Endothelial cell of umbilical vein (primary cell): ENCODE measurements at regions not wholly inside any gene's neighbourhood (a gene's known extent, or its start where the extent isn't known, plus 50 kb on each side); places are given as distances from the start of the nearest gene placed in this dataset.

Experiments used
- BruUV-seq: library from RNA; stranded (reverse); fragments of 400-500 nt; replicated peaks from 2 replicates; lab custom pipeline; 2021; lab: Mats Ljungman, UMichigan
- CTCF ChIA-PET: fragments of 300-600, 350-600 bp; sonication (Branson Sonifier 250); formaldehyde crosslinking; loops from one replicate; lab custom pipeline; 2021; ENCODE audit warnings: antibody characterized with exemption, inconsistent platforms; lab: Charles Lee
- POLR2A ChIA-PET: fragments of 300-600, 350-600 bp; sonication (Branson Sonifier 250); formaldehyde crosslinking; loops from one replicate; lab custom pipeline; 2021; ENCODE audit warnings: antibody characterized with exemption, inconsistent platforms; lab: Charles Lee
- DNase-seq: peaks from one replicate; pipeline ENCODE4 v3.0.0-alpha.2; 2011; ENCODE audit warnings: low read depth, low spot score
- FAIRE-seq: peaks from 2 replicates; lab custom pipeline; 2011; peaks lifted over from hg19 to GRCh38; lab: Jason Lieb, UNC
- H2AFZ ChIP-seq: 2 replicates; pipeline ENCODE4 v1.6.0; 2012; ENCODE audit warnings: low read depth, low read length, control low read depth, inconsistent platforms
- H3K27ac ChIP-seq: 2 replicates; pipeline ENCODE4 v1.5.1; 2011; ENCODE audit warnings: low read depth, mild to moderate bottlenecking, control low read depth, low read length, moderate library complexity; ENCODE audit not compliant: insufficient read depth
- H3K27me3 ChIP-seq, 2 experiments: 2 replicates each; pipeline versions ENCODE4 v1.6.0 to v1.6.1; 2011; ENCODE audit warnings: low read length in 2 of 2, mixed read lengths in 1 of 2; ENCODE audit not compliant: control insufficient read depth in 2 of 2, insufficient read depth in 2 of 2
- H3K36me3 ChIP-seq, 2 experiments: 2 replicates in 1 of 2; 3 replicates in 1 of 2; pipeline ENCODE4 v1.5.1; 2011; ENCODE audit warnings: low read length in 2 of 2, mild to moderate bottlenecking in 1 of 2, moderate library complexity in 1 of 2; ENCODE audit not compliant: control insufficient read depth in 2 of 2, insufficient read depth in 2 of 2; ENCODE audit errors: extremely low read depth in 1 of 2
- H3K4me1 ChIP-seq: 3 replicates; pipeline ENCODE4 v1.5.1; 2011; ENCODE audit warnings: mild to moderate bottlenecking, low read length; ENCODE audit not compliant: control insufficient read depth, insufficient read depth; ENCODE audit errors: extremely low read depth
- H3K4me2 ChIP-seq: 2 replicates; pipeline ENCODE4 v1.6.1; 2011; ENCODE audit warnings: low read length, control low read depth, mixed read lengths; ENCODE audit not compliant: insufficient read depth
- H3K4me3 ChIP-seq, 3 experiments: fragments of 200-600 bp in 1 of 3; sonication (generic), shearing (Covaris generic) in 1 of 3; replicated peaks in 1 of 3; 2 replicates each; pipeline ENCODE4 v1.5.1; 2011 to 2016; ENCODE audit warnings: control low read depth in 3 of 3, low read length in 3 of 3, mild to moderate bottlenecking in 2 of 3, inconsistent platforms in 1 of 3, low read depth in 1 of 3, moderate library complexity in 1 of 3; ENCODE audit not compliant: insufficient read depth in 1 of 3
- H3K79me2 ChIP-seq: 2 replicates; pipeline ENCODE4 v1.6.0; 2012; ENCODE audit warnings: low read length, inconsistent platforms; ENCODE audit not compliant: control insufficient read depth, insufficient read depth
- H3K9ac ChIP-seq: replicated peaks from 2 replicates; pipeline ENCODE3; 2011; ENCODE audit warnings: low read length, control low read depth; ENCODE audit not compliant: insufficient read depth; ENCODE audit errors: extremely low read depth
- H3K9me1 ChIP-seq: replicated peaks from 3 replicates; pipeline ENCODE4 v1.6.0; 2011; ENCODE audit warnings: mild to moderate bottlenecking, low read length; ENCODE audit not compliant: control insufficient read depth, insufficient read depth; ENCODE audit errors: extremely low read depth
- H3K9me3 ChIP-seq: replicated peaks from 2 replicates; pipeline ENCODE4 v1.5.1; 2012; ENCODE audit warnings: low read length, inconsistent platforms; ENCODE audit not compliant: control insufficient read depth, insufficient read depth
- H4K20me1 ChIP-seq: replicated peaks from 2 replicates; pipeline ENCODE3; 2011; ENCODE audit warnings: mild to moderate bottlenecking, low read length; ENCODE audit not compliant: control insufficient read depth, insufficient read depth; ENCODE audit errors: extremely low read depth
- EZH2 ChIP-seq: IDR thresholded peaks from 2 replicates; pipeline ENCODE4 v1.6.1; 2012; ENCODE audit warnings: borderline replicate concordance, low read depth, mild to moderate bottlenecking, moderate library complexity, low read length, inconsistent platforms; ENCODE audit not compliant: severe bottlenecking
- FOS ChIP-seq: IDR thresholded peaks from 2 replicates; pipeline ENCODE4 v1.6.1; 2011; ENCODE audit warnings: mild to moderate bottlenecking, low read length, moderate library complexity, borderline replicate concordance; ENCODE audit not compliant: insufficient read depth
- GATA2 ChIP-seq: IDR thresholded peaks from 2 replicates; pipeline ENCODE4 v1.7.0; 2011; ENCODE audit warnings: low read depth, mild to moderate bottlenecking, moderate library complexity, mixed read lengths, low read length; ENCODE audit not compliant: insufficient read length, insufficient read depth
- JUN ChIP-seq: IDR thresholded peaks from 2 replicates; pipeline ENCODE4 v1.6.1; 2011; ENCODE audit warnings: borderline replicate concordance, low read depth; ENCODE audit not compliant: insufficient read length, insufficient read depth
- MYC ChIP-seq: IDR thresholded peaks from one replicate; pipeline ENCODE4 v1.6.1; 2011; ENCODE audit warnings: mild to moderate bottlenecking, low read depth, low read length
- POLR2A ChIP-seq: IDR thresholded peaks from 2 replicates; pipeline ENCODE4 v1.6.1; 2012; ENCODE audit warnings: low read depth, mild to moderate bottlenecking, control low read depth, low read length
- POLR2AphosphoS5 ChIP-seq: IDR thresholded peaks from 2 replicates; pipeline ENCODE4 v1.6.1; 2012; ENCODE audit warnings: low read depth, mild to moderate bottlenecking, control low read depth, low read length, moderate library complexity; ENCODE audit not compliant: insufficient read depth
- dilution Hi-C: fragments of 300-500 bp; cut with MboI; formaldehyde crosslinking; loops from one replicate; pipeline ENCODE4 v1.15.0; 2019; ENCODE audit warnings: low sequenced_read_pairs; ENCODE audit not compliant: extremely low pct_ligation_motif_present
- intact Hi-C: fragments of 100-400 bp; cut with micrococcal nuclease; formaldehyde crosslinking; loops from one replicate; pipeline ENCODE4 v1.10.0; 2022
- TF ChIP-seq, protein P1 (sequence below): IDR thresholded peaks from 2 replicates; pipeline ENCODE4 v1.6.1; 2011; ENCODE audit not compliant: insufficient read depth, insufficient read length
- TF ChIP-seq, protein P2 (sequence below), 2 donors: IDR thresholded peaks; 1 replicate in 1 of 2; 2 replicates in 1 of 2; pipeline ENCODE4 v1.5.1; 2011; ENCODE audit warnings: low read length in 2 of 2, mild to moderate bottlenecking in 2 of 2, moderate library complexity in 2 of 2, control low read depth in 1 of 2, inconsistent platforms in 1 of 2, low read depth in 1 of 2; ENCODE audit not compliant: insufficient read depth in 1 of 2; ENCODE audit errors: extremely low read depth in 1 of 2

DNA sequence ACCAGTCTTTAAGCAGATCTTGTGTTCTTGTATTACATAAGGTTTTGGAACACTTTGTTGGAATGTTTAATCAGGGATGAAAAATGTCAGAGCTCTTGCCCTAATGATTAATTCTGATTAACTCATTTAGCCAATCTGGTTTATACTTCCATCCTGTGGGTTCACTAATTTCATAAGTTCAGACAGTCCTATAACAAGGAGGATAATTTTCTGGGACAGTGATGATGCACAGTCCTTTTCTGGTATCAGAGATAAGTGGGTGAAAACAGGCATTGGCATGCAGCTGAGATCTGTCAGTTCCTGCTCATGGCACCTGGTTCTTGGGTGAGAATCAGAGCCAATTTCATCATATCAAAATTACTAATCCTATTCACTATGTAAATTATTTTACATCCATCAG is 125.0 kb upstream of the LAMA2 start:
- FAIRE-seq (no peak), DNase-seq (no peak)
- dilution Hi-C loops: no loop called here
- no peak overlapping the region for H3K4me3 ChIP-seq
- CTCF ChIA-PET: no interaction called here
- H3K27ac ChIP-seq: no peak overlapping the region
- POLR2A ChIA-PET: no interaction called here
- peaks cover 0 to 2% of the 10 kb centered on the region in 2 experiments for H3K27me3 ChIP-seq
- H3K36me3 ChIP-seq: no peaks in the 10 kb centered on the region
- no peak overlapping the region for H3K9ac ChIP-seq
- TF ChIP-seq POLR2A (no peak), FOS (no peak), EZH2 (no peak), MYC (no peak), JUN (no peak), GATA2 (no peak), POLR2AphosphoS5 (no peak)
- TF ChIP-seq, protein P1, sequence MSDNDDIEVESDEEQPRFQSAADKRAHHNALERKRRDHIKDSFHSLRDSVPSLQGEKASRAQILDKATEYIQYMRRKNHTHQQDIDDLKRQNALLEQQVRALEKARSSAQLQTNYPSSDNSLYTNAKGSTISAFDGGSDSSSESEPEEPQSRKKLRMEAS: no peak
- TF ChIP-seq, protein P2, sequence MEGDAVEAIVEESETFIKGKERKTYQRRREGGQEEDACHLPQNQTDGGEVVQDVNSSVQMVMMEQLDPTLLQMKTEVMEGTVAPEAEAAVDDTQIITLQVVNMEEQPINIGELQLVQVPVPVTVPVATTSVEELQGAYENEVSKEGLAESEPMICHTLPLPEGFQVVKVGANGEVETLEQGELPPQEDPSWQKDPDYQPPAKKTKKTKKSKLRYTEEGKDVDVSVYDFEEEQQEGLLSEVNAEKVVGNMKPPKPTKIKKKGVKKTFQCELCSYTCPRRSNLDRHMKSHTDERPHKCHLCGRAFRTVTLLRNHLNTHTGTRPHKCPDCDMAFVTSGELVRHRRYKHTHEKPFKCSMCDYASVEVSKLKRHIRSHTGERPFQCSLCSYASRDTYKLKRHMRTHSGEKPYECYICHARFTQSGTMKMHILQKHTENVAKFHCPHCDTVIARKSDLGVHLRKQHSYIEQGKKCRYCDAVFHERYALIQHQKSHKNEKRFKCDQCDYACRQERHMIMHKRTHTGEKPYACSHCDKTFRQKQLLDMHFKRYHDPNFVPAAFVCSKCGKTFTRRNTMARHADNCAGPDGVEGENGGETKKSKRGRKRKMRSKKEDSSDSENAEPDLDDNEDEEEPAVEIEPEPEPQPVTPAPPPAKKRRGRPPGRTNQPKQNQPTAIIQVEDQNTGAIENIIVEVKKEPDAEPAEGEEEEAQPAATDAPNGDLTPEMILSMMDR (IDR thresholded peaks at IDR 0.05; ENCODE audit: extremely low read depth in 1 of 2, insufficient read depth in 1 of 2, low read depth in 1 of 2, low read length in 2 of 2): no peak
- intact Hi-C loops: no loop called here
- H3K9me3 ChIP-seq: no peaks in the 10 kb centered on the region
- no peak overlapping the region for H2AFZ ChIP-seq
- BruUV-seq: no TSS peak
- no peaks in the 10 kb centered on the region for H3K9me1 ChIP-seq
- no peaks in the 10 kb centered on the region for H4K20me1 ChIP-seq
- H3K4me2 ChIP-seq: no peak overlapping the region
- H3K4me1 ChIP-seq: no peaks in the 10 kb centered on the region
- no peaks in the 10 kb centered on the region for H3K79me2 ChIP-seq
